HUDEP-2 (cell line): ENCODE measurements at regions not wholly inside any gene's neighbourhood (a gene's known extent, or its start where the extent isn't known, plus 50 kb on each side); places are given as distances from the start of the nearest gene placed in this dataset.

ENCODE experiments used
- DNase-seq, 76 experiments: peaks; one replicate each; lab custom pipeline; 2025; ENCODE audit not compliant: unreplicated experiment in 76 of 76; lab: John Stamatoyannopoulos, UW

DNA sequence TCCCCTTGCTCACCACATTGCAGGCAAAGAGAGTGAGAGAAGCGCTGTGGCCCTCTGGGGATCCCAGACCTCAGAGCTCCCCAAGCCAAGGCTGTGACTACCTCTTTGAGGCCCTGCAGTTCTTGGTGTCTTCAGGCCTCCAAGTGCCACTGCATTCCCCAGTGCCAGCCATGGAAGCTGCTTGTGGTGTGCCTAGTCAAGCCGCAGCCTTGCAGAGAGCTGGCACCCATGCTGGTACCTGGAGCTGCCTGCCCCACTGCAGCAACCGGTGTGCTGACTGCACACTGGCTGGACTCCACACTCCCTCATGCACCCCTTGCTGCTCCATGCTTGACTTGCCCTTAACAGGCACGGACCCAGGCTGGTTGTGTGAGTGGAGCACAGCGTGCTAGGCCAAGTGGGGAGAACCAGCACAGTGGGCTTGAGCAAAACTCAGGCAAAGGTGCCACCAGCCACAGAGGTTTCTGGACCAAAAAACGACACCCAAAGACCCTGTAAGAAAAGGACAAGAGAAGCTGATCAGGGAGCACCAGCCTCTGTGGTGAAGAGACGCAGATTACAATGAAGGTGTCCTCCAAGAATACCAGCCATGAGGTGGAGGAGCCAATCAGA is 113.5 kb upstream of the TMEM18 start:
- DNase-seq = no peak

DNA sequence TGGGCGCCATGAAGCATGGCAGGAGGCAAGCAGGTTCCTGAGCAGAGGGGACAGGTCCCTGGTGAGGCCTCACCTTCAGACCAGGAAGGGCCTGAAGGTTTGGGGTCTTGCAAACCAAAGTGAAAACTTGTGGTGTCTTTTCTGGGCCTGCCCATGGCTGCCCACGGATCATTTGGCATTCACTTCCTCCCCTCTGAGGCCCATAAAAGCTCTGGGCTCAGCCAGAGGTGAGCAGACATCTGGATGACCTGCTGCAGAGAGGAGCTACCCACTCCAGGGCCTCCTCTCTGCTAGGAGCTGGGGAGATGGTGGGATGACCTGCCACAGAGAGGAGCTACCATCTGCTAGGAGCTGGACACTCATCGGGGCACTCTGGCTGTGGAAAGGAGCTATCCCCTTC is 112.9 kb upstream of the TMEM18 start:
- no peak for DNase-seq

DNA sequence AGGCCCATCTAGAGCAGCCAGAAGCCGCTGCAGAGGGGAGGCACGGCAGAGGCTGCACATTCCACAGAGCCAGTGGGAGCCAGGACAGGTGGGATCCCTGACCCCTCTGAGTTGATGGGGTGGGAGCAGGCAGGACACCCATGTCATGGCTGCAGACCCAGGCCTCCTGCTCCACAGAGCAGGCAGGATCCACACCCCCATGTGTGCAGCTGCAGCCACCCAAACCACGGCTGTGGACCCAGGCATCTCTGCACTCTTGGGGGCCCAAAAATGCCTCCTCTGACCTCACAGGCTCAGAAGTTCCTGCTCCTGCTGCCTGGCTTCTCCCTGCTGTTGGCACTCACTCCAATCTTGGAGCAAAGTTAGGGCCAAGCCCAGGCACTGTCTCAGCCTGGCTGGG is 112.3 kb upstream of the TMEM18 start:
- no peak for DNase-seq

DNA sequence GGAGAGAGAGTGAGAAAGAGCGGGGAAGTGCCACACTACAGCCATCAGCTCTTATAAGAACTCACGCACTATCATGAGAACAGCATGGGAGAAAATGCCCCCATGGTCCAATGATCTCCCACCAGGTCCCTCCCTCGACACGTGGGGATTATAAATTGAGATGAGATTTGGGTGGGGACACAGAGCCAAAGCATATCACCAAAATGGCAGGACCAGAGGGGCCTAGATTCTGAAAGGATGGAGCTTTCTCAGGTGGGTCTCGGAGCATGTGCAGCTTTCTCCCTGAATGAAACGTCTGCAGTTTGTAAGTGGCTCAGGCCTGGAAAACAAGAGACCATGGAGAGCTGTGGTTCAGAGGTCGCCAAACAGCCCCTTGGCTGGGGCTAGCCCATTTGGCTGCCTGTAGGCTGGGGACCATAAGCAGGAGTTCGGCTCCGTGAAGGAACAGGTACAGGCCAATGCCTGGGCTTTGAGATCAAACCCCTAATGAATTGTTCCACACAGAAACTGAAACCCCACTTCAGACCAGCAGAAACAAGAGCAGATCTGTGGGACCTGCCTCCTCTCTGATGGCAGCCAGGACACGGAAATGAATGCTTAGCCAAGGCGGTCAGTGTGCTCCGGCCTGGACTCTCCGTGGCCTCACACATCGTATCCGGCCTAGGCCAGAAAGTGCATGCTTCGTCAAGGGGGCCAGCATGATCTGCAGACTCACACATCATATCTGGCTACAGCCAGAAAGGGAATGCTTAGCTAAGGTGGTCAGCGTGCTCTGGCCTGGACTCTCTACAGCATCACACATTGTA is 111.2 kb upstream of the TMEM18 start:
- DNase-seq = no peak

DNA sequence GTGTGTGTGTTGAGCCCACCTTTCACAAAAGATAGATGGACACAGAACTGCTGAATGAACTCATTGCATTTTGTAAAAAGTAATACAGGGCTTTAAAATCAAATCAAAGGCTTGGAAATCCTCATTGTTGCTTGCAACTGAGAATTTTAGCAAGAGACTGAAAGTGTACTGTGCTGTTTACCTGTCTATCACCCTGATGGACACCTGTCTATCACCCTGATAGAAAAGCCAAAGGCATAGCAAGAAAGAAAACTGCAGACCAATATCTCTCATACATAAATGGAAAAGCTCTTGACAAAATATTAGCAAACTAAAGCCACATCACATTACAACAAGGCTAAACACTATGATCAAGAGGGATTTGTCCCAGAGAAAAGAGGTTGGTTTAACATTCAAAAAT is 107.5 kb upstream of the TMEM18 start:
- no peak for DNase-seq

DNA sequence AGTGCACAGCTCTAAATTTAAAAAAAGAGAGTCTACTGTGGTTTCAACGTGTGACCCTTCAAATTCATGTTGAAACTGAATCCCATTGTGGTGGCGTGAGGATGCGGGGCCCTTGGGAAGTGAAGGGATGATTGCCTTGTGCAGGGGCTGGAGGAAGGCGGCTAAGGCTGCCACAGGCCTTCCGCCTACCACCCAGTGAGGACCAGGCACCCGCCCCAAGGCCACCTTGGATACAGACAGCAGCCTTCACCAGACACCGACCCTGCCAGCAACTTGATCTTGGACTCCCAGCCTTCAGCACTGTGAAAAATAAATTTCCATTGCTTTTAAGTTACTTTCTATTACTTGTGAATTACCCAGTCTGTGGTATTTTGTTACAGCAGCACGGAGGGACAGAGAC is 103.4 kb upstream of the TMEM18 start:
- no peak for DNase-seq

DNA sequence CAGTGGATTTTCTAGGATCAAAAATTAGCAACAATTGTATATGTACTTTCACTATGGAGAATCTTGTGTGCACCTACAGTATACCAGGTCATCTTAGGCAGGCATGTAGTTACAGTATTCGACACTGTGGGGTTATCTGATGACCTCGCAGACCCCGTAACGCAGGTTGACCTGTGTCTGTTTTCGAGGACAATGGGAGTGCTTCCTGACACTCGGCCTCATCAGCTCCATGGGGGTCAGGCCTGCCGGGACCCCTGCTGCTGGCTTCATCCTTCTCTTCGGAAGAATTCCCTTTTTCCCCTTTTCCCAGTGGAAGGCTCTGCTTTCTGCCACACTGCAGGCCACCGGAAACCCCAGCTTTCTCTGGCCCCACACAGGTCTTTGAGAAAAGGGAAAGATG is 102.8 kb upstream of the TMEM18 start:
- no peak for DNase-seq

DNA sequence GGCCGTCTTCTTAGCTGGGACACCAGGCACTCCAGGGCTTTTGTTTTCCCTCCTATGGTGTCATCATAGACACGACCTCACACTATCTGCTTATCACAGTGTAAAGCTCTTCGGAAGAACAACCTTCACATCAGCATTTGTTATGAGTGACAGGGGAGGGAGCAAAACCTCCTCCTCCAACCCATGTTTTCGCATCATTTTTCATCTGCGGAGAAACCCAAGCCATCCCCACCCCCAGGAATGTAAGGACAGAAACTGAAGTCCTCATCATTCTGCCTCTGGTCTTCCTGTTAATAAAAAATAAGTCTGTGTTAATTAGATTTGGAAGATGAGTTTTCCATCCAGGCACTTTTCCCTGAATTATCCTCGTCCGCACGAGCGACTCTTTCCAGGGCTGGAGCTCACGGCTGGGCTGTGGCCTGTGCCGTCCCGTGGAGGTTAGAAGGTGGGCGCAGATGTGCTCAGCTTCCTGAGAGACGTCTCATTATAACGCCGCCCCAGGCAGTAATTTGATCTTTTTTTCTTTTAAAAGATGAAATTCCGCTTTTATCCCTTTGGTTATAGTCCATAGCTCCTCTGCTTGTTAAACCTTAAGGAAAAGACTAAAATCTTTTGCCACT is 101.6 kb upstream of the TMEM18 start:
- no peak for DNase-seq

DNA sequence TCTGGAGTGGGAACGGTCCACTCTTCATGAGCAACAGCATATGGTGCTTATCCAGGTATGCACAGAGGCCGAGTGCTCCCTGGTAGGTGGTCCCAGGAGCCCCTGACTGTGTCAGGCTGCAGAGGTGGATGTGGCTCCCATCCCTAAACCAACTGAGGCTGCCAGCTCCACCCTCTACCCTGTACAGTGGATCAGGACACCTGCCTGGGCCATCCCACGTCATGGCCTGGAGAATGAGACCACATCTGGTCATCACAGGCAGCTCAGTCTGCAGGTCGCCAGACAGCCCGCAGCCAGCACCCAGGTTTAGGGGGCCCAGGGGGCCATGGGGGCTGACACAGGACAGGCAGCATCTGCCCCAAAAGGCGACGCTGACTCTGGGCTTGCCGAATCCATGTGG is 100.3 kb upstream of the TMEM18 start:
- DNase-seq = no peak

DNA sequence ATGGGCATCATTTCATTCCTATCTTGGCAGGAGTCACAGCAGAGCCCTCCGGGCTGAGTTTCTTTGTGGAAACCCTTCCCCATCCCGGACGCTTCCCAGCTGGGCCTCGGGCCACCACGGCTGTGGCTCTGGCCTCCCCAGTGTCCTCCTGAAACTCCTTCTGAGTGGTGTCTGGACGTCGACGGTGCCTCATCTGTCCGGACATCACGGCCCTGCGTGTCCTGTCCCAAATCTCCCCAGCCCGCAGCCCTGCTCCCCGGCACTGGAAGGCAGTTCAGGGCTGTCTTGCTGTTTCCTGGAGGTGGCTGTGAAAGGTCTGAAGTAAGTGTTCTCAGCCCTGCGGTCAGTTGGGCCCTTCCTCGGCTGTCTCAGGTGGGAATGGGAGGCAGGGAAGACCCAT is 99.8 kb upstream of the TMEM18 start:
- no peak for DNase-seq

DNA sequence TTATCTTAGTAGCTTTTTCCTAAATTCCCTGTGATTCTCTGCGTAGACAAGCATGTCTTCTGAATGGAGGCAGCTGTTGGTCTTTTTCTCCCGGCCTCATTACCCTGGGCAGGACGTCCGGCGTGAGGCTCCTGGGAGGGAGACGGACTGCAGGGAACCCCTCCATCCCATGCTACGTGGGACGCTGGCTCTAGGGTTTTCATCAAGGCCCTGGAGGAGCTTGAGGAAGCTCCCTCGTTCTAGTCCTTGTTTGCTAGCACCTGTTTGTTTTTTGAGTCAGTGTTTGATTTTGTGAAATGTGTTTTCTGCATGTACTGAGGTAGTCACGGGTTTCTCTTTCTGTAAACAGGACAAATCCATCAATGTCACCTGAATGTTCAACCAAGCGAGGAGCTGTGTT is 99.3 kb upstream of the TMEM18 start:
- DNase-seq = no peak

DNA sequence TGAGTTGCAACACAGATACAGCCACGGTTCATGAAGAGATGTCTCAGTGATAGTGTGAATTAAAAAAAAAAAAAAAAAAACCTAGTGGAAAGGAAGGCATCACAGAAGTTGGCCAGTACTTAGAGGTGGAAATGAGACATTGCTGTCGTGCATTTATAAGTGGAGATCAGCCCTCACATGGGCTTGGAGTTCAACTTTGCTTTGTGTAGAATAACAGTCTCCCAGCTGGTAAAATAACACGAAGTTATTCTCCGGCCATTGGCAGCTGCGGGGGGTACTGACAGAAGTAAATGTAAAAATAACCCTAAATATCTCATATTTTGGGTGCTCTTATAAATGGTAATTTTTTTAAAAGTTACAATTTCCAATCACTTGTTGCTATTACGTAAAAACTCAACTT is 98.8 kb upstream of the TMEM18 start:
- no peak for DNase-seq

DNA sequence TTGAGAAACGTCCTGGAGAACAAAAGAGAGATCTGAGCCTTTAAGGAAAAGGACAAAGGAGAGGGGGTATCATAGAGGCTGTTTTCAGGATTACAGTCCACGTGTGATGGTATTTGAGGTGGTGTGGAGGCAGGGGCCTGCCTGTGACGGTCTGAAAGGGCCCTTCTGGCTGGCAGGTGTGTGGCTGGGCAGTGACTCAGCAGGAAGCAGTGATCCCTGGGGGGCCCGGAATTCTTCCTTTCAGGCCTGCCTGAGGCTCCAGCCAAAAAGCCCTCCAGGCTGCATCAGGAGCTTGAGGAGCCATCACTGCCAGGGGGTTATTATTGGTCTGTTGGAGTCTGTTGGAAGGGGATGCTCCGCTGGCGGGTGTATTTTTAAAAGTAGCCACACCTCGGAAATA is 97.2 kb upstream of the TMEM18 start:
- no peak for DNase-seq

DNA sequence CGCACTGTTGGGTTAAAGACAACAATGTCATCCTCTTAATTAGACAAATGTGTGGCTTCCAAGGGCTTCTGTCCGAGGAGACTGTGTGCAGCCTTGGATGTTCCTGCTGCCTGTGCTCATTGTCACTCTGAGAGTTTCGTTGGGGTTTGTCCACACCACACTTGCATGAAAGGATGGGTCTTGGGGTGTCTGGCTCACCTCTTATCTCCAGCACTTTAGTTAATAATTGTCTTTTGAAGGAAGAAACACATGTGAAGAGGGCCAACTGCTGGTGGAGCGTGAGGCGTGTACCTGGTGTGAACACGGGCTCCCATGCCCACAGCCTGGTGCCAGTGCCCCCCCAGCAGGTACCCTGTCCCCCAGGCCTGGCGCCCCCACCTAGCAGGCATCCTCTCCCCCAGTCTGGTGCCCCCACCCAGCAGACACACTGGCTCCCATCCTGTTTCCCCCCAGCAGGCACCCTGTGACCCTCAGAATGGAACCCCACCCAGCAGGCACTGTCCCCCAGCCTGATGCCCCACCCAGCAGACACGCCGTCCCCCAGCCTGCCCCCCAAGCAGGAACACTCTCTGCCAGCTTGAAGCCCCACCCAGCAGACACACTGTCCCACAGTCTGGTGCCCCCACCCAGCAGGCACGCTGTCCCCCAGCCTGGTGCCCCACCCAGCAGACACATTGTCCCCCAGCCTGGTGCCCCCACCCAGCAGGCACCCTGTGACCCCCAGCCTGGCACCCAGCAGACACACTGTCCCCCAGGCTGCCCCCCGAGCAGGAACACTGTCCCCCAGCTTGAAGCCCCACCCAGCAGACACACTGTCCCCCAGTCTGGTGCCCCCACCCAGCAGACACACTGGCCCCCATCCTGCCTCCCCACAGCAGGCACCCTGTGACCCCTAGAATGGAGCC is 96.3 kb upstream of the TMEM18 start:
- DNase-seq = no peak

DNA sequence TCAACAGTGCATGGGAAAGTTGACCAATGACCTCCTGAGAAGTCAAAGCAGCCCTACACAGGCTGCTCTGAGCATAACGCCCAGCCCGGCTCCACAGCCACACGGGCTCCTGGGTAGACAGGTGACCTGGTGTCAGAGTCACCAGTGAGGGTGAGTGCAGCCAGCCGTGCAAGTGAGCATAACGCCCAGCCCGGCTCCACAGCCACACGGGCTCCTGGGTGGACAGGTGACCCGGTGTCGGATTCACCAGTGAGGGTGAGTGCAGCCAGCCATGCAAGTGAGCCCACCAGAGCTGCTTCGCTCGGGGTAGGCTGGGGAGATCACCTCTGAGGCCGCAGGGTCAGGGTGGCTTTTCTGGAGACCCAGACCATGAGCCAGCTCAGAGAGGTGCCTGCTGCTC is 94.3 kb upstream of the TMEM18 start:
- no peak for DNase-seq

DNA sequence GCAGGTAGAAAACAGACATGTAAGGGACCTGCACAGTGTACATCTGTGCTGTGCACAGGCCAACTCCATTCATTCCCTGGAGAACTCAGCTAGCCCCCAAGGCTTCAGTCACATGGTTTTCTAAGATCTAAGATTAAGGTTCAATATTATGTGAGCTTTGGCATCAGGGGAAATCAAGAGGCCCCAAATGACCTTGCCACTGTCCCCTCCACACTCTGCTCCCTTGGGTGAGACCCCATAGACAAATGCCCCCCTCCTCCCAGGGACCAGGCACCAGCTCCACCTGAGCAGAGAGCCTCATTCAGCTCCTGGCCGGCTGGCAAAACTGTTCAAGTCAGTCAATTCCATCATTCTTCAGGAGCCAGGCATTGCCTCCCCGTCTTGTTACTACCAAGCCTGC is 93.6 kb upstream of the TMEM18 start:
- no peak for DNase-seq

DNA sequence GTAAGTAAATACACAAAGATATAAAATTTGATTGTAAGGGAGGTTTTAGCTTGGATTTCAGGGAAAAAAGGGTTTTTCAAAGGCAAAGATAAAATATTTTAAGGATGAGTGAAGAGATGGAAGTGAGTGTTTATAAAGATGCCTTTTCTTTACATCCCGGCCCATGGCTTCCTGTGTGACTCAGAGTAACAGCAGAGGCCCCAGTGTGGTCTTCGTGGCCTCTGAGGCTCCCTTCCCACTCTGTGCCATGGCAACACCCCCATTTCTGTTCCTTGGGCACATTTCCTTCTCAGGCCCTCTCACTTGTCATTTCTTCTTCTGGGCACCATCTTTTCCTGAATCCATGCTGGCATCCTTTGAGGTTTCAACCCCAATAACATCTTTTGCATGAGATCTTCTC is 92.6 kb upstream of the TMEM18 start:
- no peak for DNase-seq

DNA sequence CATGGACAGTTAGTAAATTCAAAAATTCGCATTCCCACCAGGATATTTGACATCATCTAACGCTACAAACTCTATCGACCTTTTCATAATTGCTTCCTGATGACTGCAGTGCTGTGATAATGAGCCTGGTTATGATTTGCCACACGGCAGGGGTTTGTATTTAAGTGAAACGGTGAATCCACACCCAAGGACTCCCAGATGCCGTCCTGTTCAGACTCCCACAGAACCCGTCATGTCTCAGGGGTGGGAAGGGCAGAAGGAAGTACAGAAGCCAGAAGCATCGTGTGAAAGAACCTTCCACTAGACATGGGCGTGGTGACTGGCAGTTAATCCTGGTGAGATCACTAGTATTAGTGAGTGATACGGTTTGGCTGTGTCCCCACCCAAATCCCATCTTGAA is 91.2 kb upstream of the TMEM18 start:
- no peak for DNase-seq

DNA sequence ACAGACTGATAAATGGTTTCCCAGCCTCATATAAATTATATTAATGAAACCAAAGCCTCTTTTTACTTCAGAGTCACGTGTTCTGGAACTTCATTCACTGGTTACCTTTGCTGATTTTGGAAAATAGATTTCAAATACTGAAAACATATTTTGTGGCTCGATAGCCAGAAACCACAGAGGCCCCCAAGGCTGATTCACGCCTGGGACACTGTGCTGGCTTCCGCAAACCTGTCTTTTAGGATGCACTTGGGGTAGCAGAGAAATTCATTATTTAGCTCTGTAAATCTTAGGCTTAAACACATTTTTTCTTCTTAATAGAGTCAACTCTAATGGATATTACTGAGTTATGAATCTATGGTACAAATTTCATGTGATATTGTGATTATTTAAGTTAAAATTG is 90.7 kb upstream of the TMEM18 start:
- DNase-seq = no peak

DNA sequence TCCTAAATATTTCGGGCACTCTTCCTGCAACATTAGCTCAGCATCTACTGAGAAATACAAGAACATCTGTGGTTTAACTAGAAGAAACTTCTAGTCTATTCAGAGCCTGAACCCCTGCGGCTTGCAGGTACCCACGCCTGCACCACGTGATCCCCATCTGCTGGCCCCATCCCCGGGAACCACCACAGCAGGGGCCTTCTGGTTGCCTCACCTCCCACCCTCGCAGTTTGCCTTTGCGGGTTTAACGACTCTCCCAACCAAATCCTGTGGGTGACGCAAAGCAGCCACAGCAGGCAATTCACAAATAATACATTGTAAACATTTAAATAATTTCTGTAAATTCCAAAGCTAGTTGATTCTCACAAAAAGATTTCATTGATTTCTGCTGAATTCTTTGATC is 90.2 kb upstream of the TMEM18 start:
- DNase-seq = no peak

DNA sequence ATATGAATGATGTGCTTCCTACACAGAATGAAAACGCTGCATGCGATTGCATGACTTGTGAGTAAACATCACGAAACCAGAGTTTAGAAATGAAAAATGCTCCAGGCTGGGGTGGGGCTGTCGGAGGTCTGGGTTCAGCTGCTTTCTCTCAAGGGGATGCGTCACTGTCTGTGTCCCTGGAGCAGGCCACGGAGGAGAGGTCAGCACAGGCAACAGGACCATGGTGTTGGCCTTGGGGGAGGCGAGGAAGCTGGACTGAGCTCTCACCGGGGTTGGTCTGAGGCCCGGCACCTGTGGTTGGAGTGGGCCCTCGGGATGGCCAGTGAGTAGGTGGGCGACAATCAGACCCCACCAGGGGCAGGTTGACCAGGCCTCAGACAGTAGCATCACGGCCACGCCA is 89.0 kb upstream of the TMEM18 start:
- no peak for DNase-seq
